ENCODE measurements at regions not wholly inside any gene's neighbourhood (a gene's known extent, or its start where the extent isn't known, plus 50 kb on each side); places are given as distances from the start of the nearest gene placed in this dataset.

DNA sequence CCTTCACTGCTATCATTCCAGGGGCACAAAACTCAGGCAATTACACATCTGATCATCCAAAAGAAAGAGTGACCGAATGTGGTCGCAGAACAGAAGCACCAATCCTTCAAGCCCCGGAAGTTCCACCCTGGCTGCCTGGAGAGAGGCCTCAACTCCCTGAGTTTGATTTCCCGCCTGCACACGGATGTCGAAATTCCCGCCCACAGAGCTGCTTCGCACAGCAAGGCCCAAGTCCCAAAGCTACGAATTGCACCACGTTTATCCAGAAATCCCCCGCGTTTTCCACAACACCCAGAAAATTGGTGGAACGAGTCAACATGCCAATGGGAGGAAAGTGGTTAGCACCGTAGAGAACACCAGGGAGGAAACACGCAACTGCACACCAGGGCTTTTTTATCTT, 445.4 kb downstream of the EIPR1 start:
- Histone ChIP-seq H3K4me3 (ENCODE audit: insufficient read depth in 1 of 2, low read depth in 1 of 2, low read length in 2 of 2) (no peak overlapping the region), H2BK5ac (ENCODE audit: low read depth, low read length, poor library complexity, severe bottlenecking) (no peak overlapping the region), H2BK15ac (ENCODE audit: low read depth, poor library complexity, severe bottlenecking) (no peak overlapping the region), H3K14ac (ENCODE audit: low read length in 2 of 2) (no peak overlapping the region), H3K4ac (ENCODE audit: low read depth in 1 of 2, low read length in 2 of 2) (no peak overlapping the region), H3K27ac (ENCODE audit: low read length, poor library complexity, severe bottlenecking) (no peak overlapping the region), H4K91ac (ENCODE audit: low read length) (no peak overlapping the region), H2BK120ac (ENCODE audit: low read depth, low read length) (no peak overlapping the region), H3K79me1 (replicated peaks; ENCODE audit: low read length, poor library complexity, severe bottlenecking) (no peaks in the 10 kb centered on the region), H3K9ac (ENCODE audit: low read length) (no peak overlapping the region), H3K27me3 (ENCODE audit: control insufficient read depth in 1 of 2, insufficient read depth in 1 of 2, low read length in 2 of 2) (no peaks in the 10 kb centered on the region), H3K36me3 (ENCODE audit: control insufficient read depth in 1 of 2, insufficient read depth in 2 of 2, low read depth in 1 of 2, low read length in 2 of 2) (no peaks in the 10 kb centered on the region), H3K4me1 (ENCODE audit: control insufficient read depth, insufficient read depth, low read depth, low read length) (no peaks in the 10 kb centered on the region), H2AFZ (ENCODE audit: low read depth, low read length) (no peak overlapping the region), H3K9me3 (ENCODE audit: control insufficient read depth, low read length) (peaks cover 15% of the 10 kb centered on the region), H2BK12ac (ENCODE audit: low read length in 2 of 2) (no peak overlapping the region), H3K23ac (ENCODE audit: low read length in 2 of 2) (no peak overlapping the region), H3K18ac (ENCODE audit: low read depth in 1 of 2, low read length in 2 of 2) (no peak overlapping the region), H3K4me2 (ENCODE audit: low read length, poor library complexity, severe bottlenecking) (no peak overlapping the region), H4K8ac (ENCODE audit: low read length) (no peak overlapping the region), H2AK5ac (ENCODE audit: low read length, severe bottlenecking) (no peak overlapping the region)
- 70% methylated on average over 15 of the region's 15 CpGs for WGBS
- no peak for DNase-seq

DNA sequence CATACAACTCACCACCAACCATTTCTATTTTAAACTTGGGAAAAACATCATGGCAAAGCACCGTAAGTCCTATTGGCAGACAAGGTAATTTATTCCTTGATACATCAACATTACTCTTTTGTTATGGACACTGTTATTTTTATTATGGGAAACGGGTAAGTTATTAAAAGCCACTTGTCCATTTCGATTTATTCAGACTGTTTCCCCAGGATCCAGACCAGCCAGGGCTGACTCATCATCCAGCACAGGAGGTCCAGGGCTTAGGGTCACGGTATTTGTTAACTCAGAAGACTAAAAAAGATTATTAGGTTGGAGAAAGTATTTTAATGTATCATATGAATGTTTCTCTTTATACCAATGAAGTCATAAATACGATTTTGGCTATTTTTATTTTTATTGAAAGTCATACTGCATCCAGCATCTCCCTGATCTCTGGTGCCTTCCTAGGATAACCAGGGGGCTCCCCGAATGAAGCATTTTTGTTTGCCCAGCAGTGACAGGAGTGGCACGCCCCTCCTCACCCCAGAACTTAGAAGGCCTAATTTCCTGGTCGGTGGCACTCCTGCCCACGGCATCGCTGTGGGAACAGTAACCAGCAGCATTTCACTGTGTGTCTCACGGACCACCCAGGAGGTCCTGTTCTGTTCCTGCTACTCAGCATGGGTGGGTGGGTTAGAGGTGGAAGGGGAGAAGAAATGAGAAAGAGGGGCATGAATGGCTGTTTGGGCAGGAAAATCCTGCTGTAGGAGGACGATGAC, 446.1 kb downstream of the EIPR1 start:
- no peak overlapping the region for H3K4ac ChIP-seq (ENCODE audit: low read depth in 1 of 2, low read length in 2 of 2)
- H3K14ac ChIP-seq (ENCODE audit: low read length in 2 of 2) = no peak overlapping the region

DNA sequence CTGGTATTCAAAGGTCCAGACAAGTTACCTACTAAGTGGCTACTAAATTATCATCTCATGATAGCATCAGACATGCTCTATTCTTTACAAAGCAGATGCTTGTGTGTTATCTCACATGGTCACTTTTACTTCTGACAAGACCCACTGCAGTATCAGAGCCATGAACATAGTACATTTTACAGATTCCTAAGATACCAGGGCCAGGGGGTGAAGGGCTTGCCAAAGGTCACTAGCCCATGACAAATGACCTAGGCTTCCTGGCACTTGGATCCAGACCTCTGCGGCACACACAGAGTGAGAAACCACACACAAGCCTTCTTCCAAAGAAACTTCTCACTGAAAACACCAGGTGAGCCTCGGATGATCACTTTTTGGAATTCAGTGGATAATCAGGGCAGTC, 446.8 kb downstream of the EIPR1 start:
- no peak overlapping the region for H3K4me3 ChIP-seq (ENCODE audit: insufficient read depth in 1 of 2, low read depth in 1 of 2, low read length in 2 of 2)
- no peak overlapping the region for H3K14ac ChIP-seq (ENCODE audit: low read length in 2 of 2)
- H3K36me3 ChIP-seq (ENCODE audit: control insufficient read depth in 1 of 2, insufficient read depth in 2 of 2, low read depth in 1 of 2, low read length in 2 of 2) = no peaks in the 10 kb centered on the region
- H3K4me1 ChIP-seq (ENCODE audit: control insufficient read depth, insufficient read depth, low read depth, low read length) = no peaks in the 10 kb centered on the region
- no peak overlapping the region for H2BK120ac ChIP-seq (ENCODE audit: low read depth, low read length)
- H3K79me1 ChIP-seq (replicated peaks; ENCODE audit: low read length, poor library complexity, severe bottlenecking) = no peaks in the 10 kb centered on the region
- no peak overlapping the region for H2AFZ ChIP-seq (ENCODE audit: low read depth, low read length)
- no peak overlapping the region for H4K8ac ChIP-seq (ENCODE audit: low read length)
- H2BK5ac ChIP-seq (ENCODE audit: low read depth, low read length, poor library complexity, severe bottlenecking) = no peak overlapping the region
- no peak for DNase-seq
- no peak overlapping the region for H2BK15ac ChIP-seq (ENCODE audit: low read depth, poor library complexity, severe bottlenecking)
- H2BK12ac ChIP-seq (ENCODE audit: low read length in 2 of 2) = no peak overlapping the region
- peaks cover 15% of the 10 kb centered on the region for H3K9me3 ChIP-seq (ENCODE audit: control insufficient read depth, low read length)
- no peak overlapping the region for H3K27ac ChIP-seq (ENCODE audit: low read length, poor library complexity, severe bottlenecking)
- WGBS = 80% methylated on average over 2 of the region's 2 CpGs
- no peak overlapping the region for H3K9ac ChIP-seq (ENCODE audit: low read length)
- no peak overlapping the region for H2AK5ac ChIP-seq (ENCODE audit: low read length, severe bottlenecking)
- no peak overlapping the region for H3K18ac ChIP-seq (ENCODE audit: low read depth in 1 of 2, low read length in 2 of 2)
- H3K4ac ChIP-seq (ENCODE audit: low read depth in 1 of 2, low read length in 2 of 2) = no peak overlapping the region
- H3K27me3 ChIP-seq (ENCODE audit: control insufficient read depth in 1 of 2, insufficient read depth in 1 of 2, low read length in 2 of 2) = no peaks in the 10 kb centered on the region
- H3K4me2 ChIP-seq (ENCODE audit: low read length, poor library complexity, severe bottlenecking) = no peak overlapping the region
- no peak overlapping the region for H4K91ac ChIP-seq (ENCODE audit: low read length)
- no peak overlapping the region for H3K23ac ChIP-seq (ENCODE audit: low read length in 2 of 2)

More for the DNA sequence above, 446.1 kb downstream of the EIPR1 start:
- Histone ChIP-seq H2AK5ac (ENCODE audit: low read length, severe bottlenecking) (no peak overlapping the region), H3K27ac (ENCODE audit: low read length, poor library complexity, severe bottlenecking) (no peak overlapping the region), H3K79me1 (replicated peaks; ENCODE audit: low read length, poor library complexity, severe bottlenecking) (no peaks in the 10 kb centered on the region), H3K4me2 (ENCODE audit: low read length, poor library complexity, severe bottlenecking) (no peak overlapping the region), H2BK5ac (ENCODE audit: low read depth, low read length, poor library complexity, severe bottlenecking) (no peak overlapping the region), H2BK15ac (ENCODE audit: low read depth, poor library complexity, severe bottlenecking) (no peak overlapping the region), H3K18ac (ENCODE audit: low read depth in 1 of 2, low read length in 2 of 2) (no peak overlapping the region), H3K9ac (ENCODE audit: low read length) (no peak overlapping the region), H4K91ac (ENCODE audit: low read length) (no peak overlapping the region), H3K4me1 (ENCODE audit: control insufficient read depth, insufficient read depth, low read depth, low read length) (no peaks in the 10 kb centered on the region), H3K23ac (ENCODE audit: low read length in 2 of 2) (no peak overlapping the region), H4K8ac (ENCODE audit: low read length) (no peak overlapping the region), H2BK12ac (ENCODE audit: low read length in 2 of 2) (no peak overlapping the region), H3K27me3 (ENCODE audit: control insufficient read depth in 1 of 2, insufficient read depth in 1 of 2, low read length in 2 of 2) (no peaks in the 10 kb centered on the region), H3K36me3 (ENCODE audit: control insufficient read depth in 1 of 2, insufficient read depth in 2 of 2, low read depth in 1 of 2, low read length in 2 of 2) (no peaks in the 10 kb centered on the region), H3K9me3 (ENCODE audit: control insufficient read depth, low read length) (peaks cover 15% of the 10 kb centered on the region), H3K4me3 (ENCODE audit: insufficient read depth in 1 of 2, low read depth in 1 of 2, low read length in 2 of 2) (no peak overlapping the region), H2BK120ac (ENCODE audit: low read depth, low read length) (no peak overlapping the region), H2AFZ (ENCODE audit: low read depth, low read length) (no peak overlapping the region)
- no peak for DNase-seq
- 73% methylated on average over 11 of the region's 12 CpGs for WGBS

DNA sequence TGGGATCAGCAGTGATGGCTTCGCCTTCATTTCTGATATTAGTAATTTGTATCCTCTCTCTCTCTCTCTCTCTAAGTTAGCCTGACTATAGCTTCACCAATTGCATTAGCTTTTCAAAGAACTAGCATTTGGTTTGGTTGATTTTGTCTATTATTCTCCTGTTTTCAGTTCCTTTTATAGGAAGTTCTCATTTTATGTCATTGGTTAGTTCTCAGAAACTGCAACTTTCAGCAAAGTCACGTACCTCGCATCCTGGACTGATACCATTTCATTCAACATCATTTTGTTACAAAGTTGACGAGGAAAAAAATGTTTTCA, 450.8 kb downstream of the EIPR1 start:
- no peak overlapping the region for H2AFZ ChIP-seq (ENCODE audit: low read depth, low read length)
- no peaks in the 10 kb centered on the region for H3K36me3 ChIP-seq (ENCODE audit: control insufficient read depth in 1 of 2, insufficient read depth in 2 of 2, low read depth in 1 of 2, low read length in 2 of 2)
- WGBS = no CpG with 5 or more reads among the region's 4 CpGs

More for the DNA sequence above, 450.8 kb downstream of the EIPR1 start:
- Histone ChIP-seq H3K9ac (ENCODE audit: low read length) (no peak overlapping the region), H2BK5ac (ENCODE audit: low read depth, low read length, poor library complexity, severe bottlenecking) (no peak overlapping the region), H3K4me2 (ENCODE audit: low read length, poor library complexity, severe bottlenecking) (no peak overlapping the region), H3K14ac (ENCODE audit: low read length in 2 of 2) (no peak overlapping the region), H2AK5ac (ENCODE audit: low read length, severe bottlenecking) (no peak overlapping the region), H3K79me1 (replicated peaks; ENCODE audit: low read length, poor library complexity, severe bottlenecking) (no peaks in the 10 kb centered on the region), H4K8ac (ENCODE audit: low read length) (no peak overlapping the region), H2BK12ac (ENCODE audit: low read length in 2 of 2) (no peak overlapping the region), H4K91ac (ENCODE audit: low read length) (no peak overlapping the region), H3K18ac (ENCODE audit: low read depth in 1 of 2, low read length in 2 of 2) (no peak overlapping the region), H3K9me3 (ENCODE audit: control insufficient read depth, low read length) (peaks cover 12% of the 10 kb centered on the region), H2BK120ac (ENCODE audit: low read depth, low read length) (no peak overlapping the region), H3K23ac (ENCODE audit: low read length in 2 of 2) (no peak overlapping the region), H3K4me1 (ENCODE audit: control insufficient read depth, insufficient read depth, low read depth, low read length) (no peaks in the 10 kb centered on the region), H2BK15ac (ENCODE audit: low read depth, poor library complexity, severe bottlenecking) (no peak overlapping the region), H3K27ac (ENCODE audit: low read length, poor library complexity, severe bottlenecking) (no peak overlapping the region), H3K4me3 (ENCODE audit: insufficient read depth in 1 of 2, low read depth in 1 of 2, low read length in 2 of 2) (no peak overlapping the region), H3K4ac (ENCODE audit: low read depth in 1 of 2, low read length in 2 of 2) (no peak overlapping the region), H3K27me3 (ENCODE audit: control insufficient read depth in 1 of 2, insufficient read depth in 1 of 2, low read length in 2 of 2) (no peaks in the 10 kb centered on the region)
- DNase-seq = no peak

Measured in mesenchymal stem cell (in vitro differentiated cells and primary cell).